CD4-positive, alpha-beta T cell treated with Interleukin-21 for 1 hour (primary cell): ENCODE measurements at regions not wholly inside any gene's neighbourhood (a gene's known extent, or its start where the extent isn't known, plus 50 kb on each side); places are given as distances from the start of the nearest gene placed in this dataset.
"Not testable (repeated sequence)": the region's sequence is repeated elsewhere in the genome, so short reads cannot be mapped to it uniquely, and the experiment has no call there.

Experiments
- DNase-seq: peaks from one replicate; pipeline ENCODE4 v3.0.0-alpha.2; 2020

- DNase-seq = peak; percentile 30
Observed at GRCh38 chr1:145191272-145191675, 50.7 kb downstream of the PPIAL4D start.

GRCh38 chr1:145189543-145190030 lies 52.4 kb downstream of the PPIAL4D start:
- DNase-seq = not testable (repeated sequence)

GRCh38 chr1:145188869-145189542 lies 53.0 kb downstream of the PPIAL4D start:
- DNase-seq = peak; percentile 16

GRCh38 chr1:145182606-145183413 lies 59.2 kb downstream of the PPIAL4D start:
- peak; percentile 53 for DNase-seq

GRCh38 chr1:145176285-145176925 lies 65.6 kb downstream of the PPIAL4D start:
- peak; percentile 26 for DNase-seq

- DNase-seq = not testable (repeated sequence)
Observed at GRCh38 chr1:145174377-145174776, 67.6 kb downstream of the PPIAL4D start.

GRCh38 chr1:145168220-145168848 lies 72.6 kb downstream of the FAM72D start:
- DNase-seq = not testable (repeated sequence)

GRCh38 chr1:145164360-145164759 lies 68.6 kb downstream of the FAM72D start:
- DNase-seq = not testable (repeated sequence)
